Activated CD8-positive, alpha-beta T cell treated with anti-CD3 and anti-CD28 coated beads for 36 hours (primary cell): ENCODE measurements at regions not wholly inside any gene's neighbourhood (a gene's known extent, or its start where the extent isn't known, plus 50 kb on each side); places are given as distances from the start of the nearest gene placed in this dataset.
A peak's percentile ranks its signal among the peaks of the same experiment; 100 is the strongest.

Source experiments
- ATAC-seq: fragments of 200-7000 bp; cut with Tn5 transposase; one replicate; pipeline ENCODE4 v1.10.0; 2021; ENCODE audit warnings: mild to moderate bottlenecking, moderate library complexity
- CTCF ChIA-PET: fragments of 350-600 bp; sonication (Branson Sonifier 250); formaldehyde crosslinking; loops from one replicate; lab custom pipeline; 2021; ENCODE audit warnings: antibody characterized with exemption; lab: Charles Lee
- POLR2A ChIA-PET: fragments of 350-600 bp; sonication (Branson Sonifier 250); formaldehyde crosslinking; loops from one replicate; lab custom pipeline; 2021; ENCODE audit warnings: antibody characterized with exemption; lab: Charles Lee
- DNase-seq: peaks from one replicate; pipeline ENCODE4 v3.0.0-alpha.2; 2020
- H3K27ac Mint-ChIP-seq: one replicate; pipeline ENCODE4 v1.8.0; 2021; ENCODE audit warnings: mild to moderate bottlenecking, mixed read lengths
- H3K27me3 Mint-ChIP-seq: one replicate; pipeline ENCODE4 v1.8.0; 2021; ENCODE audit warnings: mixed read lengths
- H3K36me3 Mint-ChIP-seq: one replicate; pipeline ENCODE4 v1.8.0; 2021; ENCODE audit warnings: low read depth, mixed read lengths
- H3K4me1 Mint-ChIP-seq: one replicate; pipeline ENCODE4 v1.8.0; 2021; ENCODE audit warnings: low read depth, mixed read lengths
- H3K4me3 Mint-ChIP-seq: one replicate; pipeline ENCODE4 v1.8.0; 2021; ENCODE audit warnings: mild to moderate bottlenecking, moderate library complexity, mixed read lengths
- H3K9me3 Mint-ChIP-seq: one replicate; pipeline ENCODE4 v1.8.0; 2021; ENCODE audit warnings: mixed read lengths
- CTCF ChIP-seq: fragments of 200-600 bp; IDR thresholded peaks from one replicate; pipeline ENCODE4 v1.8.0; 2022; ENCODE audit warnings: antibody characterized with exemption, mild to moderate bottlenecking
- intact Hi-C: fragments of 100-400 bp; cut with micrococcal nuclease; formaldehyde crosslinking; loops from one replicate; pipeline ENCODE4 v1.10.0; 2022

DNA sequence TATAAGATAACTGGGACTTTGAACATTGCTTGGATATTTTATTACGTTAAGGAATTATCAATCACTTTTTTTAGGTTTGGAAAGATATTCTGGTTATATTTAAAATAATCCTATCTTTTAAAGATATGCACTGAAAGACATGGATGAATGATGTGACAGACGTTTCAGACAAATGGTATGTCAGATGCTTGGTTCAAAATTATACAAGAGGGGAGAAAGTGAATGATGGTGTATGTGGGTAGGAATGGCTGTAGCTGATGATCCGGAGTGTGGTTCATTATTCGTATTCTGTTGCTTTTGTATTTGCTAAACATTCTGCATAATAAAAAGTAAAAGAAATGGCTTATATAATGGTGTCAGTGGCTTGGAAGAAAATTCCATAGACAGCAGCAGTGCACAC is 51.0 kb upstream of the SNRPB2 start:
- POLR2A ChIA-PET: no interaction called here
- H3K4me3 Mint-ChIP-seq: no peak overlapping the region
- TF ChIP-seq CTCF: no peak

GRCh38 chr20:16676891-16677290 is 52.9 kb upstream of the SNRPB2 start:
- POLR2A ChIA-PET: no interaction called here
- H3K4me1 Mint-ChIP-seq: no peaks in the 10 kb centered on the region
- TF ChIP-seq CTCF: no peak

More for the DNA sequence above, 51.0 kb upstream of the SNRPB2 start:
- H3K4me1 Mint-ChIP-seq: no peaks in the 10 kb centered on the region
- H3K36me3 Mint-ChIP-seq: no peaks in the 10 kb centered on the region
- CTCF ChIA-PET: no interaction called here
- intact Hi-C loops: no loop called here
- peaks cover 1% of the 10 kb centered on the region for H3K27me3 Mint-ChIP-seq
- DNase-seq: no peak
- peaks cover 4% of the 10 kb centered on the region for H3K9me3 Mint-ChIP-seq
- ATAC-seq: no peak
- no peak overlapping the region for H3K27ac Mint-ChIP-seq

GRCh38 chr20:16675001-16675564 is 54.7 kb upstream of the SNRPB2 start:
- Mint-ChIP-seq H3K36me3 (no peaks in the 10 kb centered on the region), H3K9me3 (peaks cover 6% of the 10 kb centered on the region), H3K27ac (no peak overlapping the region), H3K4me1 (no peaks in the 10 kb centered on the region), H3K27me3 (peaks cover 5% of the 10 kb centered on the region), H3K4me3 (no peak overlapping the region)
- intact Hi-C loops: no loop called here
- ATAC-seq: peak; percentile 53
- DNase-seq: peak; percentile 2
- TF ChIP-seq CTCF: no peak
- ChIA-PET CTCF (no interaction called here), POLR2A (no interaction called here)

More at GRCh38 chr20:16676891-16677290, 52.9 kb upstream of the SNRPB2 start:
- Mint-ChIP-seq H3K4me3 (no peak overlapping the region), H3K9me3 (peaks cover 6% of the 10 kb centered on the region), H3K36me3 (no peaks in the 10 kb centered on the region), H3K27ac (no peak overlapping the region), H3K27me3 (peaks cover 3% of the 10 kb centered on the region)
- ATAC-seq: no peak
- intact Hi-C loops: no loop called here
- no peak for DNase-seq
- CTCF ChIA-PET: no interaction called here

GRCh38 chr20:16674243-16674642 is 55.6 kb upstream of the SNRPB2 start:
- POLR2A ChIA-PET: no interaction called here
- no peak for TF ChIP-seq CTCF
- CTCF ChIA-PET: no interaction called here
- H3K4me1 Mint-ChIP-seq: no peaks in the 10 kb centered on the region
- H3K27ac Mint-ChIP-seq: no peak overlapping the region
- H3K4me3 Mint-ChIP-seq: no peak overlapping the region
- H3K36me3 Mint-ChIP-seq: no peaks in the 10 kb centered on the region
- intact Hi-C loops: no loop called here
- ATAC-seq (no peak), DNase-seq (no peak)
- H3K9me3 Mint-ChIP-seq: peaks cover 6% of the 10 kb centered on the region
- H3K27me3 Mint-ChIP-seq: peaks cover 11% of the 10 kb centered on the region

DNA sequence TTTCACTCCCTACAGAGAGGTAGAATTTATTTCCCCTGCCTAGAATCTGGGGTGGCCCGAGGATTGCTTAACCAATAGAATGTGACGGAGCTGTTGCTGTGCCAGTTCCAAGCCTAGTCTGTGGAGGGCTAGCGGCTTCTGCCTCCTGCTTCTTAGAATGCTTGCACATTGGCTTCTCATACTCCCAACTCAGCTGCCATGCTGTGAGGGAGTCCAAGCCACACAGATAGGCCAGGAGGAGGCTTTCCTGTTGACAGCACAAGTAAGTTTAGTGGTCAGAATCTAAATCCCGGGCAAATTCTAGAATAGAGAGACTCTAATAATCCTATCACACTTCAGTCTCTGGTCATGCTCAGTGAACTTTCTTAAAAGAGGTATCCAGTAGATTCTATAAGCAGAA is 57.5 kb upstream of the SNRPB2 start:
- Mint-ChIP-seq H3K4me1 (no peaks in the 10 kb centered on the region), H3K27me3 (peaks cover 9% of the 10 kb centered on the region), H3K27ac (no peak overlapping the region), H3K36me3 (no peaks in the 10 kb centered on the region), H3K4me3 (no peak overlapping the region), H3K9me3 (peaks cover 6% of the 10 kb centered on the region)
- intact Hi-C loops: no loop called here
- POLR2A ChIA-PET: no interaction called here
- TF ChIP-seq CTCF: no peak
- CTCF ChIA-PET: no interaction called here
- ATAC-seq: no peak
- no peak for DNase-seq
